ENCODE measurements at regions not wholly inside any gene's neighbourhood (a gene's known extent, or its start where the extent isn't known, plus 50 kb on each side); places are given as distances from the start of the nearest gene placed in this dataset.

- TF ChIP-seq EZH2 (IDR thresholded peaks at IDR 0.05; ENCODE audit: borderline replicate concordance, insufficient read depth, low read depth, low read length, poor library complexity, severe bottlenecking) (no peak), CTCF (IDR thresholded peaks at IDR 0.05) (no peak)
Observed at GRCh38 chr11:134504146-134504905, 92.3 kb upstream of the B3GAT1 start.
